Right hindlimb (tissue), 1 donor: ENCODE measurements at regions not wholly inside any gene's neighbourhood (a gene's known extent, or its start where the extent isn't known, plus 50 kb on each side); places are given as distances from the start of the nearest gene placed in this dataset.
A peak's percentile ranks its signal among the peaks of the same experiment; 100 is the strongest.

Experiments
- DNase-seq: peaks from one replicate; pipeline ENCODE4 v3.0.0-alpha.2; 2018

DNA sequence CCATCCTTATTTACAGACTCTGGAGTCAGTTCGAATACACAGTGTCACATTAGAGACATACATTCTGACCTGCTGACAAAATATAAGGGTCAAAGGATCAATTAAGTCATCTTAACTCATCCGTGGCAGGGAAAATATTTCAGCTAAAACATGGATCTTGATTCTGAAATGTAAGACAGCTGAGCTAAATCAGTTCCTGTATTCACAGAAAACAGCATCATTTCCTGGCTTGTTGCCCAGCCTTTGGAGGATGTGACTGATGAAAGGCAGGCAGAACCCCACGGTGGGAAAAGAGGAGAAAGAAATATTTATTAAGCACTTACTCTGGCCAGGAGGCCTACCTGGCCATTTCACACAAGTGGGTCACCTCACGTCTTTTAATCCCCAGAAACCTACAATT lies 101.9 kb downstream of the GAS2L3 start:
- peak; percentile 47 for DNase-seq

DNA sequence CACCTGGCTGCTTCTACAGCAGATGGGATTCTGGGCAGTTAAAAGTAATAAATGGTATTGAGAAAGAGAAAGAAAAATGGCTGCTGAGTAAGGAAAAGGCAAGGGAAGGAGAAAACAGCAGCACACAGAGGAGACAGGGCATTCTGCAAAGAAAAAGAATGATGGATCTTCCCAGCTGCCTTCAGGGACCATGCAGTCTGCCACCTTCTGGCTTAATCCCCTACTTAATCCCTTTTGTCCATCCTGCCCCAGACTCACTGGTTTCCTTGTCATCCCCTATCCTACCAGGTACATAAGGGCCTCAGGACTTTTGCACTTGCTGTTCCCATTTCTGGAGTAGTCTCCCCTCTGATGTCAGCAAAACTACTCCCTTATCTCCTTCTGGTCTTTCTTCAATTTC lies 107.6 kb downstream of the GAS2L3 start:
- DNase-seq: no peak

DNA sequence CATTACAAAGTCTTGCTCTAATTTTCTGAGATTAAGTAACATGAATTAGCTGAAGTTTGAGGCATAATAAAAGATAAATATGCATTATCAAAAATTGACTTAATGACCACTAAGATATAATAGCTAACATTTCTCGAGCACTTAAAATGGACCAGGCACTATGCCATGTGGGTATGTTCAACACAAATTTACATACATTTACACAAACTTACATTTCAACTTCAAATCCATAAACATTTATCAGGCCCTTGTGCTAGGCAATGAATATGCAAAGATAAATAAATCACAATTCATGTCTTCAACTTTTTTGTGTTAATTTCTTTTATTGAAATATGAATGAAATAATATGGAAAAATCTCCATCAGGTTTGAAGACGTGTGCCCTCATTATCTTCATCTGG lies 108.7 kb downstream of the GAS2L3 start:
- no peak for DNase-seq

DNA sequence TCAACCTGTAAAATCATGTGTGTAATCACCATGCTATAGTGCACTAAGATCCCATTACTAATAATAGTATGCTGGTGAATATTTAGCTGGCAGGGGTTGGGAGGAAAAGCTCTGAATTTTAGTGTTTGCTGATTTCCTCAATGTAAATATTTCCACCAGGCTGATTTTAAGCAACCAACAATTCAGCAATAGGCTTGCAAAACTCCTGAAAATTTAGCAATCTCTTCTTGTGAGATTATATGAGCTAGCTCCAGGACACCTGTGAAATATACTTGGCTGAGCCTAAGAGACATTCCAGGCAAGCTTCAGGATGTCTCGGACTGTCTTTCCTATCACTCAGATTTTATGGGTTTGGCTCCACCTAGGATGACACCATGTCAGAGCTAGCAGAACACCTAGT lies 106.9 kb upstream of the ANO4 start:
- no peak for DNase-seq

DNA sequence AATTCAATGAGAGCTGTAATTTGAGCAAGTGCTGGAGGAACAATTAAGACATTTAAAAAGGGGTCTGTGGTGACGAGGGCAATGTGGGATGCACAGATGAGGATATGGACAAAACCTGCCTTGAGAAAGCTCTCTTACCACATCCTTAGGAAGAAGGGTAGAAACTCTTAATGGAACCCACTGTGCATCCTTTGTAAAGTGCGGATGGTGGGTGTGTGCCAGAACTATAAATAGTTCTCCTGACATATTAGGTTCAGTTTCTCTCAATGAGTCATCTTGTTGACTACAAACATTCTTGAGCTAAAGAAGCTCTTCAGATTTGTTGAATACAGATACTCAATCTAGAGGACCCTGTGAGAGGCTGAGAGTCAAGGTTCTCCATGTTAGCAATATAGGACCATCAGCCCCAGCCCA lies 106.1 kb upstream of the ANO4 start:
- no peak for DNase-seq

DNA sequence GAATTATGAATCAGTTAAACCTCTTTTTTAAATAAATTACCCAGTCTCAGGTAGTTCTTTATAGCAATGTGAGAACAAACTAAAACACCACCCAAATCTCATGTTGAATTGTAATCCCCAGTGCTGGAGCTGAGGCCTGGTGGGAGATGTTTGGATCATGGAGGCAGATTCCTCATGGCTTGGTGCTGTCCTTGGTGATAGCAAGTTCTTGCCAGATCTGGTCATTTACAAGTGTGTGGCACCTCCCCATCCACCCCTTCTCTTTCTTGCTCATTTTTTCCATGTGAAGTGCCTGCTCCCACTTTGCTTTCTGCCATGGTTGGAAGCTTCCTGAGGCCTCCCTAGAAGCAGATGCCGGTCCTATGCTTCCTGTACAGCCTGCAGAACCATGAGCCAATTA lies 102.1 kb upstream of the ANO4 start:
- DNase-seq: no peak

DNA sequence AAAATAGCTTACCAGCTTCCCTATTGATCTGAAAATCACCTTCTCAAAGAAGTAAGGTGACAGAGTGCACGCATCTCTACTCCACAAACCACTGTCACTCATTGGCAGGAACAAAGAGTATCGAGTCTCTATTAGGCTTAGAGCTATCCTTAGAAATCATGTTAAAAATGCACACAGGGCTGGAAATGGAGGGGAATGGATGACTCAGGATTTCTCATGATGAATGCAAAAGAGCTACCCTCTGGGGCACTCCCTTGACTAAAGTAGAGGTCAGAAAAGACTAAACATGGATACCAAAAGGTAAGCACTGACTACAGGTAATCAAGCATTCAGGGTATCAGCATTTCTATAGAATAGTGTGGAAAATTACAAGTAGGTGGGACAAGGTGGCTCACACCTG lies 96.1 kb upstream of the ANO4 start:
- DNase-seq: no peak

DNA sequence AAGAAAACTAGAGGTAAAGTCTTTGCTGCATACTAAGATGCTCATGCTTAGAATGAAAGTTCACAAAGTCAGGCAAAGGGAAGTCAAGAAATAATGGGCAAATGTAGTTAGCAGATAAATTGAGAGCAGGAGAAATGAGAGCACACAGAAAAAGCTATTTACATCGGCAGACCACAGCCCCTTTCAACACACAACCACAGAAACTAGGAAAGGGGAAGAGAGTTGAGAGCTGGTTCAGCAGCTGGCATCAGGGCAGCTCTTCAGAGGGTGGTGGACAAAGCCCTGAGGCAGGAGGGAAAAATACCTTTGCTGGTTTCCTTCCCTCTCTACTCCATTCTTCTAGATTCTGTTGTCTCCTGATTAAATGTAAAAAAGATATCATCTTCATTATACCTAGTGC lies 95.4 kb upstream of the ANO4 start:
- no peak for DNase-seq

DNA sequence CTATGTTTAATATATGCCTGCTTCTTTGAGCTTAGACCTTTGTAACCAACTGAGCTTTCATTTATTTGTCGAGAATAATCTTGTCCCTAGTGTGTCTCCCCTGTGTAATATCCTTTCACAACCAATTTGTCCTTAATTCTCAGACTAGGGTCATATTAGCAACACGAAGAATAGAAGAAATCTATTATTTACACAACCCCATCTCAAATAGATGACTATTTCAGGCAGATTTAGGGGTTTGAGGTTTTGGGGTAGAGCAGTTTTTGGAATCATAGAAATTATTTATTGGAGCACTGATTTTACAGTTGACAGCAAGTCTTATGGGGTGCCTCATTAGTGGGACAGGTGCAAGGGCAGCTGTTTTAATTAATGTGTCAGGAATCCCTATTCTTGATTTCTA lies 91.2 kb upstream of the ANO4 start:
- no peak for DNase-seq

DNA sequence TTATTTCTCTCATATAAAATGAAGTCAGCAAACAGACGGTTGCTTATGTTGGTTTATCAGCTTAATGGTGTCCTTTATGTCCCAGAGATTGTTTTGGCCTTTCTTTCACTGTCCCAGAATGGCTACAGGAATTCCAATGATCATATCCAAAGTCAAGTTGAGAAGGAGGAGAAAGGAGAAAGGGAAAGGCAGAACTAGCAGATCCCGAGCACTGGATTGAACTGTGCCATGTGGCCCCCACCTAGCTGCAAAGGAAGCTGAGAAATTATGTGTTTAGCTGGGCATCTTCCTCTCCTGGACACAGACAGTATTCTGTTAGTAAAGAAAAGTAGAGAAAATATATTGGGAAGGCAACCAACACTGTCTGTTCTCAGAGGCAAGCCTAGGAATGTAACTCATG lies 90.7 kb upstream of the ANO4 start:
- no peak for DNase-seq

DNA sequence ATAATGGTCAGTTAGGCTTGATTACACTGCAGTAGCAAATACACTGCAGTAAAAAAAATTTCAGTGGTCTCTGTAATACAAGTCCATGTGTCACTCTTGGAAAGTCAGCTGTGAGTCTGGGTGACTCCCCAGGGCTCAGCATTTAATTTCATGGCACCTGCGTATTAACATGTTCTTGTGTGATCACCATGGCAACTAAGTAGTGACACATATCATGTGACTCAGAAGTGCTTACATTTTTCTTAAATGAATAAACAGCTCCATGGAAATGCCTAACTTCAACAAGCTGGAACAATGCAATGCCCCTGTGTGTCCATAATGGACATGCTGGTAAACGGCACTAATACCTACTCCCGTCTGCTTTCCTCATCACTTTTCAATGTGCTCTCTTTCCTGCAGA lies 88.5 kb upstream of the ANO4 start:
- no peak for DNase-seq

DNA sequence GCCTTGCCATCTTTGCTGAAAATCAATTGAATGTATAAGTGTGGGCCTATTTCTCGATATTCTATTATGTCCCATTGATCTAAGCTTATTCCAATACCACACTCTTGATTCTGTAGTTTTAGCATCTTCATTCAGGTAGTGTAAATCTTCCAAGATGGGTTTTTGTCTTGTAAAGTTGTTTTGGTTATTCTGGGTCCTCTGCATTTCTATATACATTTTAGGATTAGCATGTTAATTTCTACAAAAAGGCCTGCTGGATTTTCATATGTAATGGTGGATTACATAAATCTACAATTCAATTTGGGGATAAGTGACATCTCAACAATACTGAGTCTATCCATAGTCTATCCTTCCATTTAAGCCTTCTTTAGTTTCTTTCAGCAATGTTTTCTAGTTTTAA lies 86.0 kb upstream of the ANO4 start:
- no peak for DNase-seq

DNA sequence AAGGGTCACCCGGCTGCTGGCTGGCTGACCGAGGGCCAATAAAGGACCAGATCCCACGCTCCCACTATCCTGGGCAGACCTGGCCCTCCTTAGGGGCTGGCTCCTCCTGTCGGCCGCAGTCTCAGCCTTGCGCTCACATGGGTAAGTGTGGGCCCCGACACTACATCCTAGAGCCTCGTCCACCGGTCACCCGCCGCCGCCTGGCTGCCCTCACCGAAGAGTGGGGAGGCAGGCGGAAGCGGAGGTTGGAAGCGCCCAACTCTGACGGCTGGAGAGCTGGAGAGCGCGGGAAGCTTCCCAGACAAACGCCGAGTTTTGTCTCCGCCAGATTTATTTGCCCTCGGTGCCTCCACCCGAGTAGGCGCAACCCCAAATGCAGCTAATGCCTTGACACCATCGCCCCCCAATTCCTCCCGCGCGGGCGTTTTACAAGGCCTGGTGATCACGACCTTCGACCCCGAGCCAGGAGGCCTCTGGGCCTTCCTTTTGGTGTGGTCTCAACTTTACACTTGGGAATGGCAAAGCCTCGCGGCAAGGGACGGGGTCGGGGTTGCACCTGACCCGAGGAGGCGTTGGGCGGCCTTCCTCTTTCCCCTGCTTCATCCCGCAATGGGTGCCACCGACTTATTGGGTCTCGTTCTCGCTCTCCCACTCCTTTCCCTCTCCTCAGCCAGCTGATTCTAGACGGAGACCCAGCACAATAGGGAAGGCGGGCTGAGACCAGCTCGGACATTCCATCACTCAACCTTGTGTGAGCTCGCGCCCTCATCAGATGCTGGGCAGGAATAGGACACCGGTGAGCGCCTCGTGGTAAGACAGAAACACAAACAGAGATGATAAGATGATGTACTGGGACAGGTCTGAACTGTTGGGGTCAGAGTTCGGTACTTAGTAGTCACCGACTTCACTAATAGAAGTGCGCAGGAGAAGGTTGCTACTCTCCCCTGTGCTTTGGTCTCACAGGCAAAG lies 78.3 kb upstream of the ANO4 start:
- no peak for DNase-seq

DNA sequence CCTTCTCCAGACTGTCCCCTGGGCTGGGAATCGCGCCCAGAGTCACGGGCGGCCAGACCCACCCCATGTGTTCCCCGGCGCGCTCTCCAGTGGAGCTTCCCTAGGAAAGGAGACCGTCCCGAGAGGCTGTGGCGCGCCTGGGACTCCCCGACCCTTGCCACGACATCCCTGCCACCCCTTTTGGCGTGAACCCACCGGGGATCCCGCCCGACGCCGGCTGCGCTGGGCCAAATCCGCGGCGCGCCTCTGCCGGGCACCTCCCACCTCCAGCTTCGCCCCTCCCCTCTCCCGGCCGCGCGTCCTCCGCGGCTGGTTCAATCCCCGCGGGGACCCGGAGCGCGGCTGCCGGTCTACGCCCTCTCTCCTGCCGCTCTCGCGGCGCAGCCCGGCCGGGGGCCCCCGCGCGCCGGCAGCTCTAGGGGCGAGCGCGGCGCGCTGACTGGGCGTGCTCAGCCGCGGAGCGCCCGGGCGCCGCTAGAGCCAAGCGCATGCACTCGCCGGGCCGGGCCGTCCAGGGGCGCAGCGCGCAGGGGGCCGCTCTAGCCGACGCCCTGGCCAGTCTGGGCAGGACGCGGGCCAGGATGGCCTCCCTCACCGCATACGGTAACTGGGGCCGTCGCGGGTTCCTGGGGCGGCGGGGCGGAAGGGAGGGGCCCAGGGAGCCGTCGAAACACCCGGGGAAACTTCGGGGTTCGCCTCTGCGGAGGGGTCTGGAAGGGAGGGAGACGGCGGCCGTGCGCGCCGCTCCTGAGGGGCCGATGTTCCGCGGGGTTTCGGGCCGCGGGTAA lies 77.4 kb upstream of the ANO4 start:
- DNase-seq: no peak

DNA sequence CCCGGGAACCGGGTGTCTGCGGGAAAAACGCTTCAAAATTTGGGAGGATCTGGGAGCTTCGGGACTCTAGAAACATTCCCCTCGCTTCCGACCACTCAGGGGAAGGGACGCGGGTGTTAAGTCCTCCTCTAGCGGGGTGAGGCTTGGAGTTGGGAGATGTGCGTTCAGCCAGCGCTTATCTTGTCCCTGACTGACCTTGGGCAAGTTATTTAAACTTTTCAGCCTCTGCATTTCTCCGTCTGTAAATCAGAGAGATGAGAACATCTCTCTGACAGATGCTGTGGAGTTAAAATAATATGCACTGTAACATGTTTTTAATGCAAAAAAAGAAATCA lies 76.9 kb upstream of the ANO4 start:
- no peak for DNase-seq

DNA sequence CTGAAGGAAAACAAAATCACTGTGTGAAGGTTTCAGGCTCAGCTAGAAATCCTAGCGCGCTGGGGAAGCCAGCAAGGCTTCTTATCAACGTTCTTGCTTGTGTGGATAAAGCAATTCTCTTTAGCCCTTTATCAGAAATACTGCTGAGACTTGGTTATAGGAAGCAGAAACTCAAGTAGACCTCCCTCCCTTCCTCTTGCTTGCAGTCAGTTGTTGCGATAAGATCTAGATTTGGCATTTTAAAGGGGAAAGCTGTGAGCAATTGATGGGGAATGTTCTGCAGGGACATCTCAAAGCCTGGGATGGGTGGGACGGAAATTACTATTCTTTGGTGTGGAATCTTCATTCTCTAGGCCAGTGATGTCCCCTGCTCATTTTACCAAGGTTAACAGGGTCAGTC lies 76.4 kb upstream of the ANO4 start:
- no peak for DNase-seq

DNA sequence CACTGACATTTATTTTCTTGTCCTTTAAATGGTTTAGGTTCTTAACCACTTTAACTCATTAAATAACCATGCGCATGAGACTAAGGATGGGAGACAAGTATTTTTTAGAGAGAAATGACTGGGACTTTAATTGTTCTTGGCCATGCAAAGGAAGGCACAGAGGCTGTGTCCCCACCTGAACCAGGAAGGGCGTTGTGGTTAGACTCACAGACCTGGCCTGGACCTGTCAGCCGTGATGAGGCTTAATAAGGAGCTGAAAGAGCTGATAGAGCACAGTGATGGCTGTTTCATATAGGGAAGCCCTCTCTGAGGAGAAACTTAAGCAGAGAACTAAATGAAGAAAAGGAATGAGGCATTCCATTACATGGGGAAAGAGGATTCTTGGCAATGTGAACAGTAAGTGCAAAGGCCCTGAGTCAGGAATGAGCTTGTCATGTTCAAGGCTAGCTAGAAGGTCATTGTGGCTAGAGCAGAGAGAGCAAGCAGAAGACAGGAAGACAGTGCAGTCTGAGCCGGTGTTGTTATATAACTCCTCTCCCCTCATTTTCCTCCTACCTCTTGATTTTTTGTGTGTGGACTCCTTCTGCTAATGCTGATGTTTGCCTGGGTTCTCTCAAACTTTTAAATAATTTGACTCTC lies 74.4 kb upstream of the ANO4 start:
- DNase-seq: no peak

DNA sequence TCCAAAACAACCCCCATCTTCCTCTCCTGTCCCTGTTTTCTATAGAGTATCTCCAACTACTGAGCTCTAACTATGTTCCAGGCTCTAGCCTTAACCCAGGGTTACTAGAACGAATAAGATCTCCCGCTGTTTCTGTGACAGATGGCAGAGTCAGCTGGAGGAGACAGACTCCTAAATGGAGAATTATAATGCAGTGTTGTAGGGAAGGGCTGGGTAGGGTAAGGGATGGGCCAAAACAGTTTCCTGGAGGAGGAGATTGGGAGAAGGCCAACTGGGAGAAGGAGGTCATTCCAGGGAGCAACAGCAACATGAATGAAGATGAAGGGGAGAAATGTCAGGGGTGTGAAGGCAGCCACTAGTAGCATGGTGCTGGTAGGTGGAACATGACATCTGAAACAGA lies 73.4 kb upstream of the ANO4 start:
- DNase-seq: no peak

DNA sequence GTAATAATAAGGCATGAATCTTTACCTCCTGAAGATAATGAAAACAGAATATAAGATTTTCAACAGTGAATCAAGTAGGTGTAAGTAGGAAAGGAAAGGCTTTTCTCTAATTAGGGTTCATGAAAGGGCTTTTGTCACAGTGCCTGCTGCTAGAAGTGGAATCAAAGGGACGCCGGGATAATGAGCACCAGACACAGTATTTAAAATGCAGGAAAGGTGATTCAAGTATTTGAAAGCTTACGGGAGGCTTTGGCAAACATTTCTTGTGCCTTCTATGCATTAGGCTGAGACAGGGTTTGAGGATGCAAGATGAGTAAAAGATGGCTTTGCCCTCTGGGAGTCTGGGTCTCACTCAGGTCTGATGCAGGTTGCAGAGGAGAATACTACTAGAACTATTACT lies 70.5 kb upstream of the ANO4 start:
- no peak for DNase-seq

DNA sequence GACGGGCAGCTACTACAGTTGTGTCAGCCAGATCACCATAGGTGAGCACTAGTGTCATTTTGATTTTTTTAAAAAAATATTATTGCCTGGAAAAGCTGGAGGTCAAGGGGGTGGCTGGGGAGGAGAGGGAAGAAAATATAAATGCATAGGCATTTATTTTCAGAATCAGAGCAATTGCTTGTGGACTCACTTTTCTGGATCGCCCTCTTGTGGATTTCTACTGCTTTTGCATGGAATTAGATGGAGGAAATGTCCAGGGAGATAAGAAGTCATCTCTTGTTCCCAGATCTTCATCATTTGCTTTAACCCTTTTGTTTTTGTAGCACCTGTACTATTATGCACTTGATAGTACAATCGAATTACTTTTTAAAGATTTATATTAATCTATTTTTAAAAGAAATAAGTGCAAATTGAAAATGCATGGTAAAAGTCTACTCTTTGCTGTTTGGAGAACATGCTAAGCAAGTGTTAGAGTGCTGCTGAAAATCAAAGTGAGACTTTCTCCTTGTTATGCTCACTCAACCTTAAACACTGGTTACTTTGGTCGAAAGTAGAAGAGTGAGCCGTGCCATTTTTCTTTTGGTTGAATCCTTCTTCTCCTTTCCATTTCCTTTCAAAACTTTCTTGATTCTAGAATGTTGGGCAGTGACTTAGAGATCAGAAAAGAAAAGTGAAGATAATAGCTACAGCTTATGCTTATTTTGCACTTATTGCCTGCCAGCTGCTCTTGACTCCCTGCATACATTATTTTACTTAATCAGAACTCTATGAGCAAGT lies 60.6 kb upstream of the ANO4 start:
- no peak for DNase-seq

DNA sequence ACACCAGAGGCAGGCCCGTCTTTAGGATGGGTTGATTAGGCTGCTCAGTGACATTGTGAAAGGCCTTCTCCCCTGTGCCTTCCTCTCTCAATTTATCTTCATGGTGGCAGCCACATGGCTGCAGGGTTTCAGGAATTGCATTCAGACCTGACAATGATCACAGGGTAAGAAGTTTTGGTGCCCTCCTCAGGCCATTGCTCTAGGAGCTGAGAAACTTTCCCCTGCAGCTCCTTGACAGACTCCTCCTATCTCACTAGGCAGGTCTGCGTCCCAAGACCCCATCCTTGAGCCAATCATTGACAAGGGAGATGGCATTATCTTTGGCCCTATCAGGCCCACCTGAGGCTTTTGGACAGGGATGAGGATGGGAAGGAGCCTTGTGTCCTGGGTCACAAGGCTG lies 57.4 kb upstream of the ANO4 start:
- no peak for DNase-seq

DNA sequence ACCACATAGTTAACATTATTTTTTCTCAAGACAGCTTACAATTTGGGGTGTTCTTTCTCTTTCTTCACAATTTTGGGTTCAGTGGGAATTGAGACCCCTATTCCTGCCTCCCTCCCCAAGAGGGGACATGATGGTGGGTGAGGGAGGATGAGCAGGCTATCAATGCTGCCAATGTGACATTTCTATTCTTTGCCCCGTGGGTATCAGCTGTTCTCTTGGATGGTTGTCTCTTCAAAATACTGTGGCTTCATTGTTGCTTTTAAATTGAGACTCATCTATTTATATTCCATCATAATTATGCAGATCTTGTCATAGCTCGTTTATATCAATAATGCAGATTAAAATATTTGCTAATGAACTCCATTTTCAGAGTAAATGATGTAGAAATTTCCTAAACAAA lies 56.5 kb upstream of the ANO4 start:
- no peak for DNase-seq

DNA sequence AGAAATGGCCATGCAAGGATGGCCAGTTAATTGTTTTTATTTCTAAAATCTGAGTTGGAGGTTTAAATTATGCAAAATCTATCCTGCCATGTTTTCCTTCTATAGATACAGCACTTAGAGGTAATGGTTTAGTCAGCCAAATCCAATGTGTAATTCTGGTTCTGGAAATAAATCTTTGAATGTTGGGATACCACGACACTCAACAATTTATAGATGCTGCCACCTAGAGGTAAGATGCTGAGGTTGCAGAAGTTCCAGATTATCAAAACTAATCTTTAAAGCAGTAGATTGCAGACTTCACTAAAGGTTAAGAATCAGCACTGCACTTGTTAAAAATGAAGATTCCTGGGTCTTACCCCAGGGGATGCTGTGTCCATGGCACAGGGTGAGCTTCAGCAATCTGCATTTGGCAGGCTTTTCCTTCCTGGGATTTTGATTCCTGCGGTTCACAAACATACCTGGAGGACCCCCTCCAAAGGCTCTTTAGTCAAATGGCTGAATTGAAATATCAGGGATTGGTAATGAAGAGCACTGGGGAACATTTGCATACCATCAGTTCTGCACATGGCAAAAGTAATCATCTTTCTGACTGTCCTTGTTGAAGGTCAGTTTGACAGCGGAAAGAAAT lies 53.4 kb upstream of the ANO4 start:
- no peak for DNase-seq
